PC-9 (cell line): ENCODE measurements at regions not wholly inside any gene's neighbourhood (a gene's known extent, or its start where the extent isn't known, plus 50 kb on each side); places are given as distances from the start of the nearest gene placed in this dataset.

Source experiments
- BruUV-seq: library from RNA; stranded (reverse); fragments of 400-500 nt; replicated peaks from 2 replicates; lab custom pipeline; 2021; lab: Mats Ljungman, UMichigan
- CTCF ChIA-PET: fragments of 300-600 bp; sonication (Branson Sonifier 250); formaldehyde crosslinking; loops from one replicate; lab custom pipeline; 2022; ENCODE audit warnings: antibody characterized with exemption; lab: Charles Lee
- POLR2A ChIA-PET: fragments of 300-600 bp; sonication (Branson Sonifier 250); formaldehyde crosslinking; loops from one replicate; lab custom pipeline; 2022; ENCODE audit warnings: antibody characterized with exemption; ENCODE audit not compliant: unreplicated experiment; lab: Charles Lee
- DNase-seq, 2 experiments: peaks; one replicate each; pipeline versions ENCODE4 v3.0.0 to v3.0.0-alpha.2; 2015 to 2022; ENCODE audit warnings: mixed read lengths in 1 of 2
- H2AFZ ChIP-seq: fragments of 200-600 bp; sonication (generic); 2 replicates; pipeline ENCODE4 v1.8.1; 2017; ENCODE audit warnings: antibody characterized with exemption
- H3F3A ChIP-seq: fragments of 200-600 bp; sonication (generic); 2 replicates; pipeline ENCODE4 v1.8.1; 2017; ENCODE audit warnings: antibody characterized with exemption, mild to moderate bottlenecking, low read depth; ENCODE audit not compliant: insufficient read depth
- H3K27ac ChIP-seq: fragments of 200-600 bp; sonication (generic); 2 replicates; pipeline ENCODE4 v1.6.1; 2016; ENCODE audit warnings: mixed run types
- H3K27me3 ChIP-seq: fragments of 200-600 bp; sonication (generic); 2 replicates; pipeline ENCODE4 v1.6.1; 2016; ENCODE audit warnings: low read depth, mixed run types; ENCODE audit not compliant: insufficient read depth
- H3K36me3 ChIP-seq: fragments of 200-600 bp; sonication (generic); 2 replicates; pipeline ENCODE4 v1.6.1; 2016; ENCODE audit warnings: low read depth, mixed run types
- H3K4me1 ChIP-seq: fragments of 200-600 bp; sonication (generic); replicated peaks from 2 replicates; pipeline ENCODE4 v1.6.1; 2016; ENCODE audit warnings: mixed run types; ENCODE audit not compliant: insufficient read depth
- H3K4me2 ChIP-seq: fragments of 200-600 bp; sonication (generic); 2 replicates; pipeline ENCODE4 v1.6.1; 2017; ENCODE audit warnings: mixed run types
- H3K4me3 ChIP-seq: fragments of 200-600 bp; sonication (generic); 2 replicates; pipeline ENCODE4 v1.6.1; 2016; ENCODE audit warnings: mixed run types
- H3K79me2 ChIP-seq: fragments of 200-600 bp; sonication (generic); 2 replicates; pipeline ENCODE4 v1.6.1; 2017; ENCODE audit warnings: low read depth, mixed run types
- H3K9me2 ChIP-seq: fragments of 200-600 bp; sonication (generic); 2 replicates; pipeline ENCODE4 v1.8.1; 2017; ENCODE audit warnings: mild to moderate bottlenecking; ENCODE audit not compliant: insufficient read depth
- H3K9me3 ChIP-seq: fragments of 200-600 bp; sonication (generic); 2 replicates; pipeline ENCODE4 v1.8.1; 2016; ENCODE audit warnings: low read depth; ENCODE audit not compliant: insufficient read depth
- H4K20me1 ChIP-seq: fragments of 200-600 bp; sonication (generic); 2 replicates; pipeline ENCODE4 v1.8.1; 2017; ENCODE audit not compliant: insufficient read depth
- CTCF ChIP-seq: fragments of 200-600 bp; sonication (generic); conservative IDR thresholded peaks from 2 replicates; pipeline ENCODE4 v1.6.1; 2017; ENCODE audit warnings: mixed run types, antibody characterized with exemption, mild to moderate bottlenecking, moderate library complexity
- EZH2 ChIP-seq: fragments of 200-600 bp; sonication (generic); IDR thresholded peaks from 2 replicates; pipeline ENCODE4 v1.8.0; 2017; ENCODE audit warnings: antibody characterized with exemption, low read depth
- intact Hi-C: fragments of 100-400 bp; cut with micrococcal nuclease; formaldehyde crosslinking; loops from one replicate; pipeline ENCODE4 v1.10.0; 2022; ENCODE audit not compliant: unreplicated experiment

- Histone ChIP-seq H3K36me3 (no peaks in the 10 kb centered on the region), H3K27me3 (no peaks in the 10 kb centered on the region), H3K27ac (no peak overlapping the region), H3K4me1 (no peaks in the 10 kb centered on the region), H2AFZ (no peak overlapping the region), H4K20me1 (no peaks in the 10 kb centered on the region), H3K9me2 (no peaks in the 10 kb centered on the region), H3K9me3 (no peaks in the 10 kb centered on the region), H3K4me2 (no peak overlapping the region), H3K79me2 (no peaks in the 10 kb centered on the region), H3F3A (no peaks in the 10 kb centered on the region), H3K4me3 (no peak overlapping the region)
- no peak for DNase-seq
- TF ChIP-seq EZH2 (no peak), CTCF (no peak)
- intact Hi-C loops: no loop called here
- no TSS peak for BruUV-seq
- POLR2A ChIA-PET: no interaction called here
- CTCF ChIA-PET: no interaction called here
These were observed 428.8 kb downstream of the EPM2A start for GRCh38 chr6:145306489-145306888.

- Histone ChIP-seq H3F3A (no peaks in the 10 kb centered on the region), H3K4me2 (no peak overlapping the region), H4K20me1 (no peaks in the 10 kb centered on the region), H3K4me1 (no peaks in the 10 kb centered on the region), H3K9me3 (no peaks in the 10 kb centered on the region), H3K36me3 (no peaks in the 10 kb centered on the region), H3K27me3 (no peaks in the 10 kb centered on the region), H3K4me3 (no peak overlapping the region), H2AFZ (no peak overlapping the region), H3K9me2 (no peaks in the 10 kb centered on the region), H3K27ac (no peak overlapping the region), H3K79me2 (no peaks in the 10 kb centered on the region)
- TF ChIP-seq CTCF (no peak), EZH2 (no peak)
- CTCF ChIA-PET: no interaction called here
- intact Hi-C loops: no loop called here
- no peak for DNase-seq
- POLR2A ChIA-PET: no interaction called here
- no TSS peak for BruUV-seq
These were observed 425.3 kb downstream of the EPM2A start for GRCh38 chr6:145309842-145310535.

- Histone ChIP-seq H3K4me2 (no peak overlapping the region), H3F3A (no peaks in the 10 kb centered on the region), H3K27ac (no peak overlapping the region), H3K9me3 (no peaks in the 10 kb centered on the region; the same call in 1 of the 2 replicates), H3K9me2 (no peaks in the 10 kb centered on the region), H3K36me3 (no peaks in the 10 kb centered on the region), H3K79me2 (no peaks in the 10 kb centered on the region), H2AFZ (no peak overlapping the region), H3K27me3 (no peaks in the 10 kb centered on the region), H3K4me1 (no peaks in the 10 kb centered on the region), H4K20me1 (no peaks in the 10 kb centered on the region), H3K4me3 (no peak overlapping the region)
- TF ChIP-seq CTCF: no peak
- no peak for TF ChIP-seq EZH2
- intact Hi-C loops: no loop called here
- no TSS peak for BruUV-seq
- ChIA-PET POLR2A (no interaction called here), CTCF (no interaction called here)
- no peak for DNase-seq
These were observed 422.8 kb downstream of the EPM2A start for GRCh38 chr6:145312481-145312880.
